ENCODE measurements at regions not wholly inside any gene's neighbourhood (a gene's known extent, or its start where the extent isn't known, plus 50 kb on each side); places are given as distances from the start of the nearest gene placed in this dataset.

- dilution Hi-C loops (cut with MboI; ENCODE audit: extremely low pct_ligation_motif_present, low sequenced_read_pairs), result no loop called here
- Histone ChIP-seq H3K4me2 (ENCODE audit: insufficient read depth, low read length) (no peak overlapping the region), H3K9me1 (replicated peaks; ENCODE audit: control insufficient read depth, extremely low read depth, insufficient read depth, low read length) (no peaks in the 10 kb centered on the region), H2AFZ (ENCODE audit: low read depth, low read length) (no peak overlapping the region), H3K36me3 (ENCODE audit: control insufficient read depth in 2 of 2, extremely low read depth in 1 of 2, insufficient read depth in 2 of 2, low read length in 2 of 2) (no peaks in the 10 kb centered on the region), H3K9ac (replicated peaks; ENCODE audit: extremely low read depth, insufficient read depth, low read length) (no peak overlapping the region), H4K20me1 (replicated peaks; ENCODE audit: control insufficient read depth, extremely low read depth, insufficient read depth, low read length) (no peaks in the 10 kb centered on the region), H3K27me3 (ENCODE audit: control insufficient read depth in 2 of 2, insufficient read depth in 2 of 2, low read length in 2 of 2) (no peaks in the 10 kb centered on the region), H3K79me2 (ENCODE audit: control insufficient read depth, insufficient read depth, low read length) (no peaks in the 10 kb centered on the region), H3K9me3 (replicated peaks; ENCODE audit: control insufficient read depth, insufficient read depth, low read length) (no peaks in the 10 kb centered on the region), H3K27ac (ENCODE audit: insufficient read depth, low read depth, low read length) (no peak overlapping the region), H3K4me1 (ENCODE audit: control insufficient read depth, extremely low read depth, insufficient read depth, low read length) (no peaks in the 10 kb centered on the region), H3K4me3 (replicated peaks in 1 of 3; ENCODE audit: insufficient read depth in 1 of 3, low read depth in 1 of 3, low read length in 3 of 3) (no peak overlapping the region)
- no TSS peak for BruUV-seq (replicated peaks)
- ChIA-PET CTCF (interaction anchor here (1.0 kb wide), 1 partner anchor 113 kb away, joined by 3 read pairs; no protein-coding TSS in a partner anchor), POLR2A (no interaction called here)
- TF ChIP-seq, protein P1, sequence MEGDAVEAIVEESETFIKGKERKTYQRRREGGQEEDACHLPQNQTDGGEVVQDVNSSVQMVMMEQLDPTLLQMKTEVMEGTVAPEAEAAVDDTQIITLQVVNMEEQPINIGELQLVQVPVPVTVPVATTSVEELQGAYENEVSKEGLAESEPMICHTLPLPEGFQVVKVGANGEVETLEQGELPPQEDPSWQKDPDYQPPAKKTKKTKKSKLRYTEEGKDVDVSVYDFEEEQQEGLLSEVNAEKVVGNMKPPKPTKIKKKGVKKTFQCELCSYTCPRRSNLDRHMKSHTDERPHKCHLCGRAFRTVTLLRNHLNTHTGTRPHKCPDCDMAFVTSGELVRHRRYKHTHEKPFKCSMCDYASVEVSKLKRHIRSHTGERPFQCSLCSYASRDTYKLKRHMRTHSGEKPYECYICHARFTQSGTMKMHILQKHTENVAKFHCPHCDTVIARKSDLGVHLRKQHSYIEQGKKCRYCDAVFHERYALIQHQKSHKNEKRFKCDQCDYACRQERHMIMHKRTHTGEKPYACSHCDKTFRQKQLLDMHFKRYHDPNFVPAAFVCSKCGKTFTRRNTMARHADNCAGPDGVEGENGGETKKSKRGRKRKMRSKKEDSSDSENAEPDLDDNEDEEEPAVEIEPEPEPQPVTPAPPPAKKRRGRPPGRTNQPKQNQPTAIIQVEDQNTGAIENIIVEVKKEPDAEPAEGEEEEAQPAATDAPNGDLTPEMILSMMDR (IDR thresholded peaks at IDR 0.05; ENCODE audit: extremely low read depth in 1 of 2, insufficient read depth in 1 of 2, low read depth in 1 of 2, low read length in 2 of 2), result no peak
- TF ChIP-seq MYC (IDR thresholded peaks at IDR 0.05; ENCODE audit: low read depth, low read length), result no peak
- FAIRE-seq (no peak), DNase-seq (ENCODE audit: low read depth, low spot score) (no peak)
- intact Hi-C loops (cut with micrococcal nuclease), result no loop called here
These were observed 116.9 kb downstream of the NR4A2 start for GRCh38 chr2:156215656-156216055.

DNA sequence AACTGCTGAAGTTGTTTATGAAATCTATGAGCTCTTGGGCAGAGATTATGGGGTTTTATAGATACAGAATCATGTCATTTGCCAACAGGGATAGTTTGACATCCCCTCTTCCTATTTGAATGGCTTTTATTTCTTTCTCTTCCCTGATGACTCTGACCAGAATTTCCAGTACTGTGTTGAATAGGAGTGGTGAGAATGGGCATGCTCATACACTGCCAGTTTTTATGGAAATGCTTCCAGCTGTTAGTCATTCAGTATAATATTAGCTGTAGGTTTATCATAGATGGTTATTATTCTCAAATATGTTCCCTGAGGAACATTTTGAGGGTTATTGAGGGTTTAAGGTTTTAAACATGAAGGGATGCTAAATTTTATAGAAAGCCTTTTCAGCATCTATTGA, 121.2 kb downstream of the NR4A2 start:
- no peak overlapping the region for H3K4me2 ChIP-seq (ENCODE audit: insufficient read depth, low read length)
- H3K79me2 ChIP-seq (ENCODE audit: control insufficient read depth, insufficient read depth, low read length), result no peaks in the 10 kb centered on the region
- dilution Hi-C loops (cut with MboI; ENCODE audit: extremely low pct_ligation_motif_present, low sequenced_read_pairs) (no loop called here), intact Hi-C loops (cut with micrococcal nuclease) (no loop called here)
- no peak overlapping the region for H3K27ac ChIP-seq (ENCODE audit: insufficient read depth, low read depth, low read length)
- no TSS peak for BruUV-seq (replicated peaks)
- no peak overlapping the region for H3K4me3 ChIP-seq (replicated peaks in 1 of 3; ENCODE audit: insufficient read depth in 1 of 3, low read depth in 1 of 3, low read length in 3 of 3)
- H3K4me1 ChIP-seq (ENCODE audit: control insufficient read depth, extremely low read depth, insufficient read depth, low read length), result no peaks in the 10 kb centered on the region
- H2AFZ ChIP-seq (ENCODE audit: low read depth, low read length), result no peak overlapping the region
- FAIRE-seq, result no peak
- H3K9ac ChIP-seq (replicated peaks; ENCODE audit: extremely low read depth, insufficient read depth, low read length), result no peak overlapping the region
- no peaks in the 10 kb centered on the region for H4K20me1 ChIP-seq (replicated peaks; ENCODE audit: control insufficient read depth, extremely low read depth, insufficient read depth, low read length)
- H3K9me3 ChIP-seq (replicated peaks; ENCODE audit: control insufficient read depth, insufficient read depth, low read length), result no peaks in the 10 kb centered on the region
- POLR2A ChIA-PET, result no interaction called here
- H3K9me1 ChIP-seq (replicated peaks; ENCODE audit: control insufficient read depth, extremely low read depth, insufficient read depth, low read length), result no peaks in the 10 kb centered on the region
- H3K36me3 ChIP-seq (ENCODE audit: control insufficient read depth in 2 of 2, extremely low read depth in 1 of 2, insufficient read depth in 2 of 2, low read length in 2 of 2), result no peaks in the 10 kb centered on the region
- DNase-seq (ENCODE audit: low read depth, low spot score), result no peak
- no peaks in the 10 kb centered on the region for H3K27me3 ChIP-seq (ENCODE audit: control insufficient read depth in 2 of 2, insufficient read depth in 2 of 2, low read length in 2 of 2)
- no peak for TF ChIP-seq EZH2 (IDR thresholded peaks at IDR 0.05; ENCODE audit: borderline replicate concordance, low read depth, low read length, severe bottlenecking)
- no peak for TF ChIP-seq GATA2 (IDR thresholded peaks at IDR 0.05; ENCODE audit: insufficient read depth, insufficient read length, low read depth, low read length)
- TF ChIP-seq, protein P1 (IDR thresholded peaks at IDR 0.05; ENCODE audit: extremely low read depth in 1 of 2, insufficient read depth in 1 of 2, low read depth in 1 of 2, low read length in 2 of 2), result no peak
- no peak for TF ChIP-seq POLR2A (IDR thresholded peaks at IDR 0.05; ENCODE audit: low read depth, low read length)
- no peak for TF ChIP-seq MYC (IDR thresholded peaks at IDR 0.05; ENCODE audit: low read depth, low read length)
- no peak for TF ChIP-seq MAX (IDR thresholded peaks at IDR 0.05; ENCODE audit: insufficient read depth, insufficient read length)
- no peak for TF ChIP-seq POLR2AphosphoS5 (IDR thresholded peaks at IDR 0.05; ENCODE audit: insufficient read depth, low read depth, low read length)
- TF ChIP-seq JUN (IDR thresholded peaks at IDR 0.05; ENCODE audit: borderline replicate concordance, insufficient read depth, insufficient read length, low read depth), result no peak
- TF ChIP-seq FOS (IDR thresholded peaks at IDR 0.05; ENCODE audit: borderline replicate concordance, insufficient read depth, low read length), result no peak
- CTCF ChIA-PET, result no interaction called here
